ENCODE measurements at regions not wholly inside any gene's neighbourhood (a gene's known extent, or its start where the extent isn't known, plus 50 kb on each side); places are given as distances from the start of the nearest gene placed in this dataset.

DNA sequence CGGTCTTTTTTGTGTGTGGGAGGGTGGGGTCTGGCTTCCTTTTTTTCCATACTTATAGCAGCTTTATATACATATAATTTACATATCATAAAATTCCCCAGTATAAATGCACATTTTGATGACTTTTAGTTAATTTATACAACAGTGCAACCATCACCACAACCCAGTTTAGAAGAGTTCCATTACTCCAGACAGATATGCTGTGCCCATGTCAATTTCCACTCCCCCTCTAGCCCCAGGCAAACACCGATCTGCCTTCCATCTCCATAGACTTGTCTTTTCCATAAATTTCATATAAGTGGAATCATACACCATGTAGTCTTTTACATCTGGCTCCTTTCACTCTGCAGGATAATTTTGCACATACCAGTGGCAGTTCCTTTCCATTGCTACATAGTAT lies 139.2 kb upstream of the SYT6 start:
- DNase-seq (ENCODE audit: low read depth, low spot score): no peak
- H3K27me3 Mint-ChIP-seq (ENCODE audit: low read depth): no peaks in the 10 kb centered on the region
- no peaks in the 10 kb centered on the region for H3K36me3 Mint-ChIP-seq (ENCODE audit: low read depth)
- TF ChIP-seq, protein P1, sequence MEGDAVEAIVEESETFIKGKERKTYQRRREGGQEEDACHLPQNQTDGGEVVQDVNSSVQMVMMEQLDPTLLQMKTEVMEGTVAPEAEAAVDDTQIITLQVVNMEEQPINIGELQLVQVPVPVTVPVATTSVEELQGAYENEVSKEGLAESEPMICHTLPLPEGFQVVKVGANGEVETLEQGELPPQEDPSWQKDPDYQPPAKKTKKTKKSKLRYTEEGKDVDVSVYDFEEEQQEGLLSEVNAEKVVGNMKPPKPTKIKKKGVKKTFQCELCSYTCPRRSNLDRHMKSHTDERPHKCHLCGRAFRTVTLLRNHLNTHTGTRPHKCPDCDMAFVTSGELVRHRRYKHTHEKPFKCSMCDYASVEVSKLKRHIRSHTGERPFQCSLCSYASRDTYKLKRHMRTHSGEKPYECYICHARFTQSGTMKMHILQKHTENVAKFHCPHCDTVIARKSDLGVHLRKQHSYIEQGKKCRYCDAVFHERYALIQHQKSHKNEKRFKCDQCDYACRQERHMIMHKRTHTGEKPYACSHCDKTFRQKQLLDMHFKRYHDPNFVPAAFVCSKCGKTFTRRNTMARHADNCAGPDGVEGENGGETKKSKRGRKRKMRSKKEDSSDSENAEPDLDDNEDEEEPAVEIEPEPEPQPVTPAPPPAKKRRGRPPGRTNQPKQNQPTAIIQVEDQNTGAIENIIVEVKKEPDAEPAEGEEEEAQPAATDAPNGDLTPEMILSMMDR (conservative IDR thresholded peaks at IDR 0.05): no peak
- no peak overlapping the region for H3K4me3 Mint-ChIP-seq
- H3K4me1 Mint-ChIP-seq: peaks cover 25% of the 10 kb centered on the region
- H3K9me3 Mint-ChIP-seq: peaks cover 3% of the 10 kb centered on the region
- H3K27ac Mint-ChIP-seq (ENCODE audit: unreplicated experiment): no peak overlapping the region

DNA sequence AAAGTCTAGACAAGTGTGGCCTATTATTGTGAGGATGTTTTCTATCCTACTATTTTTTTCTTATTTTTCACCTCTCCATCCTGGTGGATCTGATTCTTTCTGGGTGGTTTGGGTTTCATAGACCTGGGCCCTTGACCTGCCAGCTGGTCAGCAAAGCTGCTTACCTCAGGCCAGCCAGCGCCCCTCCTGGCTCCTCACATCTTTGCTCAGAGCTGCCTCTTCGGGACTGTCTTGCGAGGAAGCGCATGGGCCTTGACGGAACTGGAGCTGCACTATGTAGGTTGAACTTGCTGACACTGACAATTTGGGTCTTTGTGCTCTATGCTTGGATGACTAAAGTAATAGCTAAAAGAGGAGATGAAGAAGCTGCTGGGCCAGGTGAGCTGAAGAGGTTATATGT lies 138.5 kb upstream of the SYT6 start:
- no peak overlapping the region for H3K4me3 Mint-ChIP-seq
- DNase-seq (ENCODE audit: low read depth, low spot score): no peak
- H3K27me3 Mint-ChIP-seq (ENCODE audit: low read depth): no peaks in the 10 kb centered on the region
- TF ChIP-seq, protein P1 (conservative IDR thresholded peaks at IDR 0.05): no peak
- peaks cover 22% of the 10 kb centered on the region for H3K4me1 Mint-ChIP-seq
- H3K36me3 Mint-ChIP-seq (ENCODE audit: low read depth): no peaks in the 10 kb centered on the region
- H3K9me3 Mint-ChIP-seq: peaks cover 3% of the 10 kb centered on the region
- H3K27ac Mint-ChIP-seq (ENCODE audit: unreplicated experiment): no peak overlapping the region

DNA sequence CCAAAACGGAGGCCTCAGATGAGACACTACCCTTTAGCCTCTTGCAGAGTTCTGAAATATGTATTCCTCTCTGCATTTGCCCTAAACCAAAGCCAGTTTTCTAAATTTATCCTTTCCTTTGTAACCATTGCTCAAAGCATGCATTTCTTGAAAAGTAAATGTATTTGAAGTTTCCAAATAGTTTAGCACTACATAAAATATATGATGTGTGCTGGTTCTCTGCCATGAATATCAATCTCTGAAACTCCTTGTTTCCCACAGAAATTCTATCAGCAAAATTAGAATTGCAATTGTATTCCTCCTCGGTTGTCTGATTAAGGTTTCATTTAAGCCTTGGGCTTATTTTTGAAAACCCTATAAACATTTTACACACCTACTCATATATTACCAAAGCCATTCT lies 137.1 kb upstream of the SYT6 start:
- no peaks in the 10 kb centered on the region for H3K27me3 Mint-ChIP-seq (ENCODE audit: low read depth)
- no peak for DNase-seq (ENCODE audit: low read depth, low spot score)
- H3K4me1 Mint-ChIP-seq: peaks cover 22% of the 10 kb centered on the region
- no peak overlapping the region for H3K27ac Mint-ChIP-seq (ENCODE audit: unreplicated experiment)
- no peak overlapping the region for H3K4me3 Mint-ChIP-seq
- peaks cover 3% of the 10 kb centered on the region for H3K9me3 Mint-ChIP-seq
- no peaks in the 10 kb centered on the region for H3K36me3 Mint-ChIP-seq (ENCODE audit: low read depth)
- TF ChIP-seq, protein P1 (conservative IDR thresholded peaks at IDR 0.05): no peak

DNA sequence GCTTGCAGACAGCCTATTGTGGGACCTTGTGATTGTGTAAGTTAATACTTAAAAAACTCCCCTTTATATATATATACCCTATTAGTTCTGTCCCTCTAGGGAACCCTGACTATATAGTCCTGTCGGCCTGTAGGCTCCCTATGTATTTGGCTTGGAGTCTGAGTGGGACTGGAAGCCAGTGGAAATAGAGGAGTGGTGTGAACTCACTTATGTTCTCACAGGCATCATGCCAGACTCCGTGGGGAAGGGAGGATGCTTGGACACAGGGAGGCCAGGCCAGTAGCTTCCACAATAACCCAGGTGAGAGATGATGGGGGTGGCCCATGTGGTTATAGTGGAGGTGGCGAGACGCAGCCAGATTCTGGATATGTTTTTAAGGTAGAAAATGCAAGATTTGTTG lies 136.7 kb upstream of the SYT6 start:
- Mint-ChIP-seq H3K4me3 (no peak overlapping the region), H3K36me3 (ENCODE audit: low read depth) (no peaks in the 10 kb centered on the region), H3K27ac (ENCODE audit: unreplicated experiment) (no peak overlapping the region), H3K27me3 (ENCODE audit: low read depth) (no peaks in the 10 kb centered on the region), H3K9me3 (peaks cover 2% of the 10 kb centered on the region), H3K4me1 (peaks cover 20% of the 10 kb centered on the region)
- TF ChIP-seq, protein P1 (conservative IDR thresholded peaks at IDR 0.05): no peak
- no peak for DNase-seq (ENCODE audit: low read depth, low spot score)

DNA sequence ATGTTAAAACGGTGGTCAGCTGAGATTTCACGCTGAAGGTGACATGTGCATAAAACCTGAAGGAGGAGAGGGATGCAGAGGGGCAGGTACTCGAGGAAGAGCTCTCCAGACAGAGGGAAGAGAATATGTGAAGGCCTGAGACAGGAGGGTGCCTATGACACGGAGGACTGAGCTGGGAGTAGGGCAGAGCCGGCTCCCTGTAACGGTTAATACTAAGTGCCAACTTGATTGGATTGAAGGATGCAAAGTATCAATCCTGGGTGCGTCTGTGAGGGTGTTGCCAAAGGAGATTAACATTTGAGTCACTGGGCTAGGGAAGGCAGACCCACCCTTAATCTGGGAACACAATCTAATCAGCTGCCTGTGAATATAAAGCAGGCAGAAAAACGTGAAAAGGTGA lies 136.2 kb upstream of the SYT6 start:
- TF ChIP-seq, protein P1 (conservative IDR thresholded peaks at IDR 0.05): no peak
- Mint-ChIP-seq H3K4me1 (peaks cover 17% of the 10 kb centered on the region), H3K36me3 (ENCODE audit: low read depth) (no peaks in the 10 kb centered on the region), H3K4me3 (no peak overlapping the region), H3K27me3 (ENCODE audit: low read depth) (no peaks in the 10 kb centered on the region), H3K9me3 (no peaks in the 10 kb centered on the region), H3K27ac (ENCODE audit: unreplicated experiment) (no peak overlapping the region)
- DNase-seq (ENCODE audit: low read depth, low spot score): no peak

DNA sequence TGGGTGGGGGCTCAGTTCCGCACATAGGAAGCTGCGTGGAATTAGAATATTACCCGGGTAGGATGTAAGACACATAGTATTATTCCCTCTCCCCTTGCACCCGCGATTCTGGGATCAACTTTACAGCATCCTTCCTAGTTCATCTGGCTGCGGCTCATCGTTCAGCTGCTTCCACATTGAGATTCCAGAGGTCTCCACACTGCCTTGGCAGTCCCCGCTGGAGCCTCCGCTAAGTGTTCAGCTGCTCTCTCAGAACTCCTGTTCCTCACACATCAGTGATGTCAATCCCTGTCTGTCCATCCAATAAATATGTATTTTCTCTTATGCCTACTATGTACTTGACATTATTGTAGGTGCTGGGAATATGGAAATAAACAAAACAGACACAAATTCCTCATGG lies 135.6 kb upstream of the SYT6 start:
- Mint-ChIP-seq H3K4me1 (peaks cover 17% of the 10 kb centered on the region), H3K27me3 (ENCODE audit: low read depth) (no peaks in the 10 kb centered on the region), H3K4me3 (no peak overlapping the region), H3K9me3 (no peaks in the 10 kb centered on the region), H3K27ac (ENCODE audit: unreplicated experiment) (no peak overlapping the region), H3K36me3 (ENCODE audit: low read depth) (no peaks in the 10 kb centered on the region)
- TF ChIP-seq, protein P1 (conservative IDR thresholded peaks at IDR 0.05): no peak
- no peak for DNase-seq (ENCODE audit: low read depth, low spot score)

Measured in neural crest cell (in vitro differentiated cells).